ENCODE measurements at regions not wholly inside any gene's neighbourhood (a gene's known extent, or its start where the extent isn't known, plus 50 kb on each side); places are given as distances from the start of the nearest gene placed in this dataset.

DNA sequence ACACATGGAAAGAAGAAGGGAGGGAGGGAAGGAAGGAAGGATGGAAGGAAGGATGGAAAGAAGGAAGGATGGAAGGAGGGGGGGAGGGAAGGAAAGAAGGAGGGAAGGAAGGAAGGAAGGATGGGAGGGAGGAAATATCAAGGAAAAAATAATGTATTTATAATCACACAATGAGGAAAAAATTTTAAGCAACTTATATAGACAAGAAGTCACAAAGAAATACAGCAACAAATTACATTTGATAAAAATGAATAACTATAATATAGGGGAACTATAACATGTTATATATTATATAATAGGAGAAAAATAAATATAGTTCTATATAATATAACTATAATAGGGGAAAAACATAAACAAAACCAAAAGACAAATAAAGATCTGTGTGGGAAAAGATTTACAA, 441.8 kb downstream of the LRATD1 start:
- TF ChIP-seq CTCF (IDR thresholded peaks at IDR 0.05; ENCODE audit: low read depth, low read length, poor library complexity, severe bottlenecking) (no peak), EZH2phosphoT487 (IDR thresholded peaks at IDR 0.05; ENCODE audit: borderline replicate concordance, low read length) (no peak)

Measured in DOHH2 (cell line).